NCI-H128 (cell line): ENCODE measurements at regions not wholly inside any gene's neighbourhood (a gene's known extent, or its start where the extent isn't known, plus 50 kb on each side); places are given as distances from the start of the nearest gene placed in this dataset.

Experiments used
- DNase-seq: peaks from one replicate; lab custom pipeline; 2025; ENCODE audit not compliant: unreplicated experiment; lab: John Stamatoyannopoulos, UW

DNA sequence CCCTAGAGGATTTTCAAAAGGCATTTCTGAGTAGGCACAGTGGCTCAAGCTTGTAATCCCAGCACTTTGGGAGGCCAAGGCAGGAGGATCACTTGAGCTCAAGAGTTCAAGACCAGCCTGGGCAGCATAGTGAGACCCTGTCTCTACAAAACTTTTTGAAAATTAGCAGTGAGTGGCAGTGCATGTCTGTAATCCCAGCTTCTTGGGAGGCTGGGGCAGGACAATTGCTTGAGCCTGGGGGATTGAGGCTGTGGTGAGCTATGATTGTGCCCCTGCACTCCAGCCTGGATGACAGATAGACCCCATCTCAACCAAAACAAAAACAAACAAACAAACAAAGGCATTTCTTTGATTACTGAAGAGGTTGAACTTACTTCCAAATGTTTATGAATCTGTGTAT, 201.4 kb downstream of the KIF26A start:
- DNase-seq = no peak

- DNase-seq = no peak
Measured at GRCh38 chr14:104341532-104342434, 203.4 kb downstream of the KIF26A start.

DNA sequence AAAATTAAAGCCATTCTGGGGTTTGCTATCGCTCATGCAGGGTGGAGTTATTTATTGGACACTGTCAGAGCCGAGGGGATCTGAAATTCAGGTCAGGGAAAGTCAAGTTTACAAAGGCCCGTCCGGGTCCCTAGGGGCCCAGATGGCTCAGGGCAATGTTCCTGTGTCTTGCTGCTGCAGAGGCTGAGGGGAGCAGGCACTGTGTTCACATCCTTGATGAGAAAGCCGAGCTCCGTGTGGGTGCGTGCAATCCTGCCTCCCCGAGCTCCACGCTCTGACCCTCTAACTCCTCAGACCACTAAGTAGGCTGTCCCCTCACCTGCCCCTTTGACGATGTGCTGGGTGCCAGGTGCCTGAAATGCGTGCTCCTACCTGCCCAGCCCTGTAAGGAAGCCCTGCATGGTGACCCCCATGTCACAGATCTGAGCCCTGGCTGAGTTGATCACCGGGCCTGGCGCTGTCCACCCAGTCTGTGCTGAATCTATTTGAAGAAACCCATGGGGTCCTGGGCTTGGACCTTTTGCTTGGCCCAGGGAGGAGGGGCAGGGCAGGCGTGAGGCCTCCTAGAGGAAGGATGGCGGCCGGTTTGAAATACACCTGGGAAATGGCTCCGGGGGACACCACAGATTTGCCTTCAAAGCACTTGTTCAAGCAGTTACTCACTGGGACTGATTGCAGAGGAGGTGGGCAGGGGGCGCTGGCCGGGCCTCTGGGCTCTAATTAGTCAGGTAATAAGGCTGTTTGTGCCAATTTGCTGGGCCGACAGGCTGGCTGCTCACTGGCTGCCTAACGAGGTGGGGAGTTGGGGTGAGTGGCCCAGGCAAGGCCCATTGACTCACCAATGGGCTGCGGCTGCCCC, 204.3 kb downstream of the KIF26A start:
- DNase-seq = no peak

DNA sequence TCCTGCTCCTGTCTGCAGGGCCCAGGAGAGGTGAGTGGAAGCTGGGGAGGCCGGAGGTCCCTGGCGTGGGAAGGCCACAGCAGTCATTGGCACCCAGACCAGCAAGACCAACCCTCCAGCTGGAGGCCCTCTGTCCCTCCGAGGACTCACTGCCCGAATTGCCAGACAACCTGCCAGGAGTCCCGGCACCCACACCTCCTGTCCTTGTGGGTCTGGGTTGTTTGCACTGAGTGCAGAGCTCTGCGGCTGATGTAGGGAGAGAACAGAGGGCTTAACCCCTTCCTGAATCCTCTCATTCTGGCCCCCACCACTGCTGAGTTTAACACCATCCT, 204.9 kb downstream of the KIF26A start:
- DNase-seq = no peak

GRCh38 chr14:104343690-104344640, 205.6 kb downstream of the KIF26A start:
- no peak for DNase-seq

DNA sequence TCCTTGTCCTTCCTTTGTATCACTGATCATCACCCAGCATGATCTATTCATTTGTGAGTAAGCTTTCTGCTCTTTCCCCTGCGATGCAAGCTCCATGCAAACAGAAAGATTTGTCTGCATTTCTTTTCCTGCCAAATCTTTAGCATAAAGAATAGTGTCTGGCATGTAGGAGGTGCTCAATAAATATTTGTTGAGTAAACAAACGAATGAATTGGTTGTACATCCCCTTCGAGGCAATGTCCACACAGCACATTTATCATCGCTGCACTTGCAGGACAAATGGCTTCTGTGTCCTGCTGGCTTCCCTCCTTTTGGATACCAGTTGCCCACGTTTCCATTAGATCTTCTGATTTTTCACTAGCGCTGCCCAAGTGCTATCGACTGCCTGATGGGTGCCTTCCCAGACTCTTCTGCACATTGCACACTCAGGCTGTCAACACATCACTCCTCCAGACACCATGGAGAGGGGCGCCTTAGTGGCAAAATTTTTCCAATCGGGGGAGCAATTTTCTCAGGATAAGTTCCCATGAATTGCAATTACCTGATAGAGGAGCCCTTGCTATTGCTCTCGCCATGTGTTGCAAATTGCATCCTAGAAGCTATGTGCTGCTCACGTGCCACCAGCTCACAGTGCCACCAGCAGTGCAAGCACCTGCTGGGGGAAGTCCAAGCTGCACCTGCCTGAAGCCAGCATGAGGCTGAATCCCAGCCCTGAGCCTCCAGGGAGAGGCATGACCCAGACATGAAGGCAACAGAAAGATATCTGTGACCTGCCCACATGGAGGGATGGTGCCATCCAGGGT, 206.6 kb downstream of the KIF26A start:
- no peak for DNase-seq

DNA sequence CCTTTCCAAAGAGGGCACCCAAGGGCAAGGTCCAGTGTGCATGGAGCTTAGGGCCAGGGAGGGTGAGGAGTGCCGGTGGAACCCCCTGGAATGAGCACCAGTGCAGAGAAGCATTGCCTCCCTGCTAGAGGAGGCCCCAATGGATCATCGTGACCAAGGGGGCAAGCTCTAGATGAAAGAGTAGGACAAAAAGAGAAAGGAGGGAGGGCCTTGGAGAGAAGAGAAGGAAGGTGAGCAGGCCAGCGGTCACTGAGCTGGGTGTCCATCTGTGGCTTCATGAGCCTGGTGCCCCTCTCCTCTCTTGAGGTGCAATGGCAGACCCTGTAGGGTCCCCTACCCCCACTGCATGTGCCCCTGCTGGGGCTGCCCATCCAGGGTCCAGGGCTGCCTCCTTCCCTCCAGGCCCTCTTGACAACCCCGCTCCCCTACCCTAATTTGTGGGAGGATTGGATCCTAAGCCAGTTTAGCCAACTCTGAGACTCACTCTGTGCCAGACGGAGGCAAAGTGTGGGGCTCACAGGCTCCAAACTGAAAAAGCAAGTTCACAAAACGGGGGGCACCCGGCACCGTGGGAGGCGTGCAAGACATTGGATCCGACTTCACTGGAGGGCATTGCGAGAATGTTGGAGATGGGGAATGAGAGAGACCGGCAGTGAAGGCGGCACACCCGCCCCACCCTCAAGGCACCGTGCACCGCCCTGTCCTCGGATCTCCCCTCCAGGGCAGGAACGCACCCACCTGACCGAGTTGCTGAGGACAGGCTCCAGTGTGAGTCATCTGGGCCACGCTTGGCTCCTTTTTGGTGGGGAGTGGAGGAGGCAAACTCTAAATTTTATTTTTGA, 207.5 kb downstream of the KIF26A start:
- DNase-seq = no peak

DNA sequence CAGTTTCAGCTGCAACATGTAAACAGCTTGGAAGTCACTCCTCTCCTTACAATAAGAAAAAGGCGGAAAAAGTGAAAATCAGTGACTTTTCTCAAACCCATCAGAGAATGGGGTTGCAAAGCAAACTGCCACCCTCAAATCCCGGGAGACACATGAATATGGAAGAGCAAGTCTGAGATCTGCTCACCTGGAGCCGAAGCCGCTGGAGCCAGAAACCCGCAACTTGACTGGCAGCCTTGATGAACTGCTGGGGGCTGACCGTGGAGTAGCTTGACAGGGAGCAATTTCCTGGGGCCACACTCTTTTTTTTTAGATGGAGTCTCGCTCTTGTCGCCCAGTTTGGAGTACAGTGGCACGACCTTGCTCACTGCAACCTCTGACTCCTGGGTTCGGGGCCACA, 208.2 kb downstream of the KIF26A start:
- DNase-seq = no peak

- DNase-seq = no peak
Measured at GRCh38 chr14:104348741-104349140, 210.4 kb downstream of the KIF26A start.

DNA sequence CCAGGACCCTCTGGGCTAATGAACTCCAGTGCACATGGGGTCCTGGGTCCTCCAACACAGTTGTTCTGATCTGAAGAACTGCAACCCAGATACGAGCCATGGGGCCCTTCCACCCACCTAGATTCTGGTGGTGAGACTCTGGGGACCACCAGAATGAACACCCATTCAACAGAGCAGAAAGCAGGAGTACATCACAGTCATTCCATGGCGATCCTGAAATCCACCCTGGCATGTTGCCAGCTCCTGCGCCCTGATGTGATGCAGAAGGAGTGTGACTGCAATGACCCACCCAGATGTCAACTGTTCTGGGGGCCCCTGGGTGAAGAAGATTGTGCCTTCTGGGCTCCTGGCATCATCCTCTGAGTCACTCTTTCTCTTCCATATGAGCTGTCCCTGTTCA, 211.6 kb downstream of the KIF26A start:
- no peak for DNase-seq

DNA sequence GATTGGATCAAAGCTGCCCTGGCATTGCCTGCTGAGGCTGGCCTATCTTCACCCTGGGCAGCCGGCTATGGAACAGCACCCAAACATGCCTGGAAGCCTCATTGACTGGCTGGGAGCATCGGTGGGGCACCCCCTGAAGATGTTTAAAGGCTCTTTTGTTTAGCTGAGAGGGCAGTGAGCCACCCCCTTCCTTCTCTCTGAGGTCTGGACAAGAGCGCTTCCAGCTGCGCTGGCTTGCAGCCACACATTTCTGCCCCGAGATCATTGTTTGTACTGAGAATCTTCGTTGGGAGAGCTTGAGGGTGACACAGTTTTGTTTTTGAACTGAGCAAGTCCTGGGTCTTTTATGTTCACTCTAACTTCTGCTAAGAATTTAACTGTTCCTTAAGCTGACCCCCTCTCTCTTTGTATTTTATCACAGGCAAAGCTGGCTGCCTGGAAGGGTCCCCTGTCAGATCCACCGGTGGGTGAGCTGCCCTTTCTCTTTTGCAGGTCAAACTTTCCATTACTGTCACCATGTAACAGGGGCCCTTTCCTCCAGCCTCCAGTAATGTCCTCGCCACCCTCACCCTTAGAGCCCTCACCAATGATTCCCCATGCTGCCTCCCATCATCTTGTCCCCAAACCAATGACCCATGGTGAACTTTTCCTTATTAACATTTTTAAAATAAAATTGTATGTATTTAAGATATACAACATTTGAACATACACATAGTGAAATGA, 212.2 kb downstream of the KIF26A start:
- DNase-seq = no peak

DNA sequence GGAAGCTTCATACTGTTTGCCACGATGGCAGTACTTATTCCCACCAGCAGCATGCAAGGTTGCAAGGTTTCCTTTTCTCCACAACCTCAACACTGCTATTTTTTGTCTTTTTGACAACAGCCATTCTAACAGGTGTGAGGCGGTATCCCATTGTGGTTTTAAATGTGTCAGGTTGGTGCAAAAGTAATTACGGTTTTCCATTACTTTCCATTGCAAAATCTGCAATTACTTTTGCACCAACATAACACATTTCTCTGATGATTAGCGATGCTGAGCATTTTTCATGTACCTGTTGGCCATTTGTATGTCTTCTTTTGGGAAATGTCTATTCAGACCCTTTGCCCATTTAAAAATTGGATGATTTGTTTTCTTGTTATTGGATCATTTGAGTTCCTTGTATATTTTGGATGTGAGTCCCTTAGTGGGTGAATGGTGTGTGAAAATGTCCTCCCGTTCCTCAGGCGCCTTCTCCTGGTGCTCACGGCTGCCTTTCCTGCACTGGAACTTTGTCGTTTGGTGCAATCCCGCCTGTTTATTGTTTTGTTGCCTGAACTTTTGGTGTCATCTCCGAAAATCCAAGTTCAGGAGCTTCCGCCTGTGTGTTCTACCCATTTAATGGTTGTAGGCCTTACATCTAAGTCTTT, 213.6 kb downstream of the KIF26A start:
- DNase-seq = no peak

DNA sequence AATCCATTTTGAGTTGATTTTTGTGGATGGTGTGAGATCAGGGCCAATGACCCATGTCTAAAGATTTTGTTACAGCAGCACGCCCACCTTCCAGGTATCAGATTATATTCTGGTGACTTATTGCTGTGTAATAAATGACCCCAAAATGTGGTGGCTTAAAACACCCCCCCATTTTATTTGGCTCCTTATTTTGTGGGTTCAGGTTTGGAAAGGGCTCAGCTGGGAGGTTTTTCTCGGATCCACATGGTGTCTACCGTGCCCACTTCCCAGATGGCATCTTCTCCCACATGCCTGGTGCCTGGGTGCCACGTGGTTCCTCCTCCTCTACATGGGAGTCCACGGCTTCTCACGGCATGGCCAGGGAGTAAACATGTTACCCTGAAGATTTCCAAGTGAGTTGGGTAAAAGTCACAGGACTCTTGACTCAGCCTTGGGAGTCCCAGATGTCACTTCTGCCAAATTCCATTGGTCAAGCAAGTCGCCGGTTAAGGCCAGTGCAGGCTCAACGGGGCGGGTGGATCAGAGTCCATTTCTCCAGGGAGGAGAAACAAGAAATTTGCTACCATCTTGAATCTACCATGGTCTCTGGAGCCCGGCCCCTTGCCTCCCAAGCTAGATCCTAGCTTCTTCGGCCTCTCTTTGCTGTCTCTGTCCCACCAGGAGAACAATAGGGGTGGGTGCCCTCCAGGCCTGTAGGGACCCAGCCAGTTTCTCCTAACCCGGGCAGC, 214.3 kb downstream of the KIF26A start:
- no peak for DNase-seq

DNA sequence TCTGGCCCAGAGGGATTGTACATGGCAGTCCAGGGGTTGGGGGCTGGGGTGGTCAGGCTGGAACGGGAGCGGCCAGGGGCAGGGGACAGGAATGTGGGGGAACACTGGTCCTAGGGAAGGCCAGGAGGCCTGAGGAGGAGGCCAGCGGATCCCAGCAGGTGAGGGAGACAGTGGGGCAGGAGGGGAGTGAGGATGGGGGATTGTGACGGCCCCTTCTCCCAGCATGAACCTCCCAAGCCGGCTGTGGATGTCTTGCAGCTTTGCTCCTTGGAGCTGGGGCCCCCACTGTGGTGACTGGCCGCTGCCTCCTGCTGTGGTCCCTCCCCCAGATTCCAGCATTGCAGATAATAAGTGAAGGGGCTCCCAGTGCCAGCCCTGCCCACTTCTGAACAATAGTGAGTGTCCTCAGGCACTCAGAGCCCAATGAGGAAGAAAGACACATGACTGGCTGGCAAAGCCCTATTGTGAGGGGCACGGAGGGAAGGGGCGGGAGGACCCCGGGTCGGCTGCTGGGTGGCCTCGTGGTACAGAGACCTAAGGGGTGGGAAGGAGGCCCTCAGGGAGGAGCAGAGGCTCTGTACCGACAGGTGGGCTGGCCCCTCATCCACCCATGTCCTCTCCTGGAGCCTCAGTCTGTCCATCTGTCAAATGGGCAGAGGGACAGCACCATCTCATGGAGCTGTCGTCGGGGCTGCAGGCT, 215.0 kb downstream of the KIF26A start:
- DNase-seq = no peak

DNA sequence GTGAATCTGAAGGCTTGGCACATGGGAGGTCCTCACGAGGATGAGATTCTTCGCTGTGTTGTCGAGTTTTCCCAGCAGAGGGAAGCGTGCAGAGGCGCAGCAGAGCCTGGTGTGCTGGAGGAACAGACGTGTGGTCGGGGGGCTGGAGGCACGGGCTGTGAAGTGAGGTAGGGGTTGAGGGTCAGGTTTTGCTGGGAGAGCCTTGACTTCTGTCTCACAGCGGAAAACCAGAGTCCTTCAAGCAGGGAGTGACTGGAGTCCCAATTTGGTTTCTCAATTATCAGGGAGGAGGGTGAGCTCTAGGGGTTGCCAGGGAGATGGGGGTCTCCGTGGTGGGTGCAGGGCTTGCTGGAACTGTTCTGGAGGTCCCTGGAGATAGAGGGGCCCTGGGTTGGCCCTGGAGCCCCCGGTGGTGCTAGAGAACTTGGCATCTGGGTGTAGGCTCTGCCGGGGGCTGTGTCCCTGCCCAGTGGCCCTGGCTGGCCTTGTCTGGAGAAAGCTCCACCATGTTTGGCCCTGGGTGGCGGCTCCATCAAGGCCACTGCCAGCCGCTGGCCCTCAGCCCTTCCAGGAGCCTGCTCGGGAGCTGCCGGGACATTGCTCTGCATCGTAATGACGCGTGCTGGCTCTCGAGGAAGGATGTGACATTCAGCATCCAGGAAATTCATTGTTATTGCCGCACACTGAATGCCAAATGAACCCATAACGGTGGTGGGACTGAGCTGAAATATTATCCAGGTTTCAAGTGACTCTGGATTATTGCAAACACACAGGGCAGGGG, 215.7 kb downstream of the KIF26A start:
- no peak for DNase-seq
